ENCODE measurements at regions not wholly inside any gene's neighbourhood (a gene's known extent, or its start where the extent isn't known, plus 50 kb on each side); places are given as distances from the start of the nearest gene placed in this dataset.
A peak's percentile ranks its signal among the peaks of the same experiment; 100 is the strongest.

DNA sequence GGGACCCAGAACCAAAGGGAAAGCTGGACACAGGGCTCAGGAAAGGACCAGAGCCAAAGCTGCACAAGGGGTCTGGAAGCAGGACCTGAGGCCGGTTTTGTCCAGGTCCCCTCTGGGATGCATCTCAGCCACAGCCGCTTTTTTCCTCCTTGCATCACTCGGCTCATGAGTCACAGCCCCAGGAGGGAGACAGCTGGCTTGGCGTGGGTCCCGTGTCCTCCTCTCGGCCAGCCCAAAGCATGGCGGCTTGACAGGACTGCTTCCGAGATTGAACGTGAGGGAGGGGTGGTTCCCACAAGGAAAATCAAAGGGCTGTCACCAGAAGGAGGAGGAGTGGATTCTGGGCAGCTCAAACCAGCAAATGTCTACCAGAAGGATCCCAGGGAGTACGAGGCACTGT, 56.7 kb upstream of the CPLX2 start:
- Histone ChIP-seq H3K9me3 (ENCODE audit: insufficient read depth, low read depth, low read length) (no peaks in the 10 kb centered on the region), H3K27ac (ENCODE audit: low read depth, low read length) (no peak overlapping the region), H3K9ac (ENCODE audit: low read length) (peak overlapping the region; percentile 10), H3K4me2 (ENCODE audit: low read length) (peak overlapping the region; percentile 72), H3K79me2 (ENCODE audit: insufficient read depth, low read length) (no peaks in the 10 kb centered on the region), H4K20me1 (ENCODE audit: insufficient read depth, low read length) (no peaks in the 10 kb centered on the region), H3K4me1 (ENCODE audit: insufficient read depth, low read length) (peaks cover 16% of the 10 kb centered on the region), H2AFZ (ENCODE audit: low read depth, low read length) (peak overlapping the region; percentile 49), H3K4me3 (ENCODE audit: insufficient read depth, low read depth, low read length) (no peak overlapping the region), H3K36me3 (ENCODE audit: insufficient read depth, low read length) (no peaks in the 10 kb centered on the region), H3K27me3 (ENCODE audit: insufficient read depth, low read length) (no peaks in the 10 kb centered on the region)
- DNase-seq (ENCODE audit: low read depth) (peak; percentile 67), FAIRE-seq (no peak)
- Mint-ChIP-seq H3K9me3 (ENCODE audit: unreplicated experiment) (peaks cover 5% of the 10 kb centered on the region), H3K4me1 (ENCODE audit: low read depth, unreplicated experiment) (peaks cover 10% of the 10 kb centered on the region), H3K4me3 (ENCODE audit: unreplicated experiment) (no peak overlapping the region), H3K36me3 (ENCODE audit: low read depth, unreplicated experiment) (no peaks in the 10 kb centered on the region), H3K27me3 (ENCODE audit: low read depth, unreplicated experiment) (peaks cover 21% of the 10 kb centered on the region), H3K27ac (ENCODE audit: unreplicated experiment) (no peak overlapping the region)
- no peak for TF ChIP-seq EZH2 (IDR thresholded peaks at IDR 0.05; ENCODE audit: insufficient read depth, low read length)
- TF ChIP-seq, protein P1, sequence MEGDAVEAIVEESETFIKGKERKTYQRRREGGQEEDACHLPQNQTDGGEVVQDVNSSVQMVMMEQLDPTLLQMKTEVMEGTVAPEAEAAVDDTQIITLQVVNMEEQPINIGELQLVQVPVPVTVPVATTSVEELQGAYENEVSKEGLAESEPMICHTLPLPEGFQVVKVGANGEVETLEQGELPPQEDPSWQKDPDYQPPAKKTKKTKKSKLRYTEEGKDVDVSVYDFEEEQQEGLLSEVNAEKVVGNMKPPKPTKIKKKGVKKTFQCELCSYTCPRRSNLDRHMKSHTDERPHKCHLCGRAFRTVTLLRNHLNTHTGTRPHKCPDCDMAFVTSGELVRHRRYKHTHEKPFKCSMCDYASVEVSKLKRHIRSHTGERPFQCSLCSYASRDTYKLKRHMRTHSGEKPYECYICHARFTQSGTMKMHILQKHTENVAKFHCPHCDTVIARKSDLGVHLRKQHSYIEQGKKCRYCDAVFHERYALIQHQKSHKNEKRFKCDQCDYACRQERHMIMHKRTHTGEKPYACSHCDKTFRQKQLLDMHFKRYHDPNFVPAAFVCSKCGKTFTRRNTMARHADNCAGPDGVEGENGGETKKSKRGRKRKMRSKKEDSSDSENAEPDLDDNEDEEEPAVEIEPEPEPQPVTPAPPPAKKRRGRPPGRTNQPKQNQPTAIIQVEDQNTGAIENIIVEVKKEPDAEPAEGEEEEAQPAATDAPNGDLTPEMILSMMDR (IDR thresholded peaks at IDR 0.05; ENCODE audit: insufficient read depth, low read depth, low read length): no peak

DNA sequence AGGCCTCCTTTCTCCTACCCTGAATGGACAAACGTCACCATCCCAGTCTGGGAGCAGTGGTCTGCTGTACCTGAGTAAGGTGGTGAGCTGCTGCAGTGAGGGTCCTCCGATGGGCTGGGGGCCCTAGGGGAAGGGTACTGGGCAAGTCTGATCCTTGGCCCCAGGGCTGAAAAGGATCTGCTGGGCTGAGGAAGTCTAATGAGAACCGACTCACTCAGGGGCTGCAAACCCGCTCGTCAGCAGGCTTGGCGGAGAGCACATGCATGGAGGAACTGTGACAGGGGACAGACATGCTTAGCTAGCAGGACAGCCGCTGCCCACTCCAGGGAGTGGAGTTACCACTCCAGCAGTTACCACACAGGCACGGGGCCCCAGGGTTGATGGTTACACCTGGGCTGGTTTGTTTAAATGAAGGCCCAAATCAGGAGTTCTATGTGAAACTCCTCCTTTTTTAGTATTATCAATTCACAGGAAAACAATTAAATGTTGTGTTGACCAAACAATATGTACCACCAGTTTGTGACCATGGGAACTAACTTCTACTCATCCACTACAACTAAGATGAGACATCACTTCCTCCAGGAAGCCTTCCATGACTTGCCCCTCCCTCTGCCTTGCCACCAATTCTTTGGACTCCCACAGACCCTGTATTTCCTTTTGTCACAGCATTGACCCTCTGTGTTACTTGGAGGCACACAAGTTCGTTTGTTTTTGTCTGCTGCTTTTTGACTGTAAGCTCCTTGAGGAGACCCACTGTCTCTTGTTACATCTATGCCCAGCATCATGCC, 56.1 kb upstream of the CPLX2 start:
- Histone ChIP-seq H3K79me2 (ENCODE audit: insufficient read depth, low read length) (no peaks in the 10 kb centered on the region), H4K20me1 (ENCODE audit: insufficient read depth, low read length) (no peaks in the 10 kb centered on the region), H3K9me3 (ENCODE audit: insufficient read depth, low read depth, low read length) (no peaks in the 10 kb centered on the region), H3K27ac (ENCODE audit: low read depth, low read length) (no peak overlapping the region), H2AFZ (ENCODE audit: low read depth, low read length) (peak overlapping the region; percentile 49), H3K27me3 (ENCODE audit: insufficient read depth, low read length) (no peaks in the 10 kb centered on the region), H3K9ac (ENCODE audit: low read length) (no peak overlapping the region), H3K36me3 (ENCODE audit: insufficient read depth, low read length) (no peaks in the 10 kb centered on the region), H3K4me2 (ENCODE audit: low read length) (peak overlapping the region; percentile 72), H3K4me1 (ENCODE audit: insufficient read depth, low read length) (peaks cover 10% of the 10 kb centered on the region), H3K4me3 (ENCODE audit: insufficient read depth, low read depth, low read length) (no peak overlapping the region)
- Mint-ChIP-seq H3K4me3 (ENCODE audit: unreplicated experiment) (no peak overlapping the region), H3K27me3 (ENCODE audit: low read depth, unreplicated experiment) (peaks cover 21% of the 10 kb centered on the region), H3K36me3 (ENCODE audit: low read depth, unreplicated experiment) (no peaks in the 10 kb centered on the region), H3K4me1 (ENCODE audit: low read depth, unreplicated experiment) (peaks cover 5% of the 10 kb centered on the region), H3K27ac (ENCODE audit: unreplicated experiment) (no peak overlapping the region), H3K9me3 (ENCODE audit: unreplicated experiment) (peaks cover 5% of the 10 kb centered on the region)
- FAIRE-seq (no peak), DNase-seq (ENCODE audit: low read depth) (no peak)
- TF ChIP-seq, protein P1 (IDR thresholded peaks at IDR 0.05; ENCODE audit: insufficient read depth, low read depth, low read length): no peak
- TF ChIP-seq EZH2 (IDR thresholded peaks at IDR 0.05; ENCODE audit: insufficient read depth, low read length): no peak

DNA sequence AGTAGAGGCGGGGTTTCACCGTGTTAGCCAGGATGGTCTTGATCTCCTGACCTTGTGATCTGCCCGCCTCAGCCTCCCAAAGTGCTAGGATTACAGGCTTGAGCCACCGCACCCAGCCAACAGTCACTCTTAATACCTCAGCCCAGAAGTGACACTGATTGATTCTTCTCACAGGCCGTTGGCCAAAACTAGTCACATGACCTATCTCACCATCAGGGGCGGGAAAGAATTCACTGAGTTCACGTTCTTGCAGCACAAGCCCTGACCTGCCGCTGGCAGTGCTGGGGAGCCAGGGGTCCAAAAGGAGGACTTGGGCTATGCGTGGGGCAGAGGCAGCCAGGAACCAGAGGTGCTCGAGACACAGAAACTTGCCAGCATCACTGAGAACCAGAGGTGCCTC, 55.0 kb upstream of the CPLX2 start:
- no peak for FAIRE-seq
- Histone ChIP-seq H3K79me2 (ENCODE audit: insufficient read depth, low read length) (no peaks in the 10 kb centered on the region), H3K9me3 (ENCODE audit: insufficient read depth, low read depth, low read length) (no peaks in the 10 kb centered on the region), H4K20me1 (ENCODE audit: insufficient read depth, low read length) (no peaks in the 10 kb centered on the region), H3K9ac (ENCODE audit: low read length) (no peak overlapping the region), H3K4me1 (ENCODE audit: insufficient read depth, low read length) (peaks cover 10% of the 10 kb centered on the region), H3K27ac (ENCODE audit: low read depth, low read length) (no peak overlapping the region), H3K4me2 (ENCODE audit: low read length) (no peak overlapping the region), H3K4me3 (ENCODE audit: insufficient read depth, low read depth, low read length) (no peak overlapping the region), H3K27me3 (ENCODE audit: insufficient read depth, low read length) (no peaks in the 10 kb centered on the region), H2AFZ (ENCODE audit: low read depth, low read length) (no peak overlapping the region), H3K36me3 (ENCODE audit: insufficient read depth, low read length) (no peaks in the 10 kb centered on the region)
- Mint-ChIP-seq H3K4me3 (ENCODE audit: unreplicated experiment) (no peak overlapping the region), H3K9me3 (ENCODE audit: unreplicated experiment) (peaks cover 5% of the 10 kb centered on the region), H3K27ac (ENCODE audit: unreplicated experiment) (no peak overlapping the region), H3K4me1 (ENCODE audit: low read depth, unreplicated experiment) (peaks cover 5% of the 10 kb centered on the region), H3K36me3 (ENCODE audit: low read depth, unreplicated experiment) (no peaks in the 10 kb centered on the region), H3K27me3 (ENCODE audit: low read depth, unreplicated experiment) (peaks cover 21% of the 10 kb centered on the region)
- no peak for DNase-seq (ENCODE audit: low read depth)
- no peak for TF ChIP-seq EZH2 (IDR thresholded peaks at IDR 0.05; ENCODE audit: insufficient read depth, low read length)
- TF ChIP-seq, protein P1 (IDR thresholded peaks at IDR 0.05; ENCODE audit: insufficient read depth, low read depth, low read length): no peak

Measured in astrocyte (in vitro differentiated cells and primary cell).